SJCRH30 (cell line): ENCODE measurements at regions not wholly inside any gene's neighbourhood (a gene's known extent, or its start where the extent isn't known, plus 50 kb on each side); places are given as distances from the start of the nearest gene placed in this dataset.

Experiments
- DNase-seq, 2 experiments: peaks; one replicate each; pipeline ENCODE4 v3.0.0-alpha.2; 2015 to 2020
- H3K27ac ChIP-seq: fragments of 250-450 bp; sonication (Bioruptor Pico); 2 replicates; pipeline ENCODE4 v1.5.1; 2020; ENCODE audit warnings: mild to moderate bottlenecking, moderate library complexity
- H3K27me3 ChIP-seq: fragments of 250-450 bp; sonication (Bioruptor Pico); 2 replicates; pipeline ENCODE4 v1.5.1; 2020; ENCODE audit warnings: mild to moderate bottlenecking, moderate library complexity
- H3K36me3 ChIP-seq: fragments of 250-450 bp; sonication (Bioruptor Pico); 2 replicates; pipeline ENCODE4 v1.5.1; 2020; ENCODE audit warnings: mild to moderate bottlenecking, moderate library complexity
- H3K4me1 ChIP-seq: fragments of 250-450 bp; sonication (Bioruptor Pico); 2 replicates; pipeline ENCODE4 v1.5.1; 2020; ENCODE audit warnings: mild to moderate bottlenecking, moderate library complexity
- H3K4me3 ChIP-seq: fragments of 250-450 bp; sonication (Bioruptor Pico); 2 replicates; pipeline ENCODE4 v1.5.1; 2020; ENCODE audit warnings: mild to moderate bottlenecking, moderate library complexity
- H3K9me3 ChIP-seq: fragments of 250-450 bp; sonication (Bioruptor Pico); replicated peaks from 2 replicates; pipeline ENCODE4 v1.5.1; 2020; ENCODE audit warnings: mild to moderate bottlenecking, moderate library complexity

GRCh38 chr12:41905073-41905758, 239.5 kb downstream of the GXYLT1 start:
- no peak overlapping the region for H3K4me3 ChIP-seq
- no peak for DNase-seq

GRCh38 chr12:41904041-41904440, 240.6 kb downstream of the GXYLT1 start:
- Histone ChIP-seq H3K27ac (no peak overlapping the region), H3K36me3 (no peaks in the 10 kb centered on the region), H3K4me3 (no peak overlapping the region), H3K4me1 (no peaks in the 10 kb centered on the region), H3K27me3 (no peaks in the 10 kb centered on the region), H3K9me3 (no peaks in the 10 kb centered on the region)
- DNase-seq, result no peak

More at GRCh38 chr12:41905073-41905758, 239.5 kb downstream of the GXYLT1 start:
- Histone ChIP-seq H3K27ac (no peak overlapping the region), H3K36me3 (no peaks in the 10 kb centered on the region), H3K27me3 (no peaks in the 10 kb centered on the region), H3K9me3 (no peaks in the 10 kb centered on the region), H3K4me1 (no peaks in the 10 kb centered on the region)

- Histone ChIP-seq H3K27me3 (no peaks in the 10 kb centered on the region), H3K4me3 (no peak overlapping the region), H3K4me1 (no peaks in the 10 kb centered on the region), H3K36me3 (no peaks in the 10 kb centered on the region), H3K9me3 (no peaks in the 10 kb centered on the region), H3K27ac (no peak overlapping the region)
- no peak for DNase-seq
These were observed 241.5 kb downstream of the GXYLT1 start for GRCh38 chr12:41903014-41903708.

GRCh38 chr12:41899577-41899976, 245.1 kb downstream of the GXYLT1 start:
- Histone ChIP-seq H3K36me3 (no peaks in the 10 kb centered on the region), H3K27me3 (no peaks in the 10 kb centered on the region), H3K27ac (no peak overlapping the region), H3K4me1 (no peaks in the 10 kb centered on the region), H3K9me3 (no peaks in the 10 kb centered on the region), H3K4me3 (no peak overlapping the region)
- no peak for DNase-seq

GRCh38 chr12:41897593-41897992, 247.1 kb downstream of the GXYLT1 start:
- H3K36me3 ChIP-seq, result no peaks in the 10 kb centered on the region
- H3K27ac ChIP-seq, result no peak overlapping the region
- no peak for DNase-seq
- H3K4me1 ChIP-seq, result no peaks in the 10 kb centered on the region
- no peaks in the 10 kb centered on the region for H3K9me3 ChIP-seq
- no peaks in the 10 kb centered on the region; the same call in 1 of the 2 replicates for H3K27me3 ChIP-seq
- no peak overlapping the region for H3K4me3 ChIP-seq

GRCh38 chr12:41893491-41893890, 251.2 kb downstream of the GXYLT1 start:
- no peak overlapping the region for H3K4me3 ChIP-seq
- no peaks in the 10 kb centered on the region; the same call in 1 of the 2 replicates for H3K27me3 ChIP-seq
- H3K4me1 ChIP-seq, result no peaks in the 10 kb centered on the region

GRCh38 chr12:41892302-41892701, 252.4 kb downstream of the GXYLT1 start:
- no peak overlapping the region for H3K27ac ChIP-seq
- H3K9me3 ChIP-seq, result no peaks in the 10 kb centered on the region
- DNase-seq, result no peak
- no peaks in the 10 kb centered on the region for H3K36me3 ChIP-seq
- no peak overlapping the region for H3K4me3 ChIP-seq
- no peaks in the 10 kb centered on the region for H3K4me1 ChIP-seq
- H3K27me3 ChIP-seq, result no peaks in the 10 kb centered on the region; the same call in 1 of the 2 replicates

More at GRCh38 chr12:41893491-41893890, 251.2 kb downstream of the GXYLT1 start:
- DNase-seq, result no peak
- no peak overlapping the region for H3K27ac ChIP-seq
- H3K36me3 ChIP-seq, result no peaks in the 10 kb centered on the region
- H3K9me3 ChIP-seq, result no peaks in the 10 kb centered on the region

- Histone ChIP-seq H3K4me1 (no peaks in the 10 kb centered on the region), H3K27me3 (no peaks in the 10 kb centered on the region; the same call in 1 of the 2 replicates), H3K9me3 (no peaks in the 10 kb centered on the region), H3K36me3 (no peaks in the 10 kb centered on the region), H3K27ac (no peak overlapping the region), H3K4me3 (no peak overlapping the region)
- DNase-seq, result no peak
These were observed 253.4 kb downstream of the GXYLT1 start for GRCh38 chr12:41891226-41891625.

- no peaks in the 10 kb centered on the region for H3K27me3 ChIP-seq
- H3K4me3 ChIP-seq, result no peak overlapping the region
- H3K4me1 ChIP-seq, result no peaks in the 10 kb centered on the region
- no peaks in the 10 kb centered on the region for H3K9me3 ChIP-seq
- H3K27ac ChIP-seq, result no peak overlapping the region
- no peaks in the 10 kb centered on the region for H3K36me3 ChIP-seq
- DNase-seq, result no peak
These were observed 256.4 kb downstream of the GXYLT1 start for GRCh38 chr12:41888285-41888684.

GRCh38 chr12:41881891-41882805, 262.5 kb downstream of the GXYLT1 start:
- Histone ChIP-seq H3K4me3 (no peak overlapping the region), H3K27ac (no peak overlapping the region), H3K36me3 (no peaks in the 10 kb centered on the region), H3K9me3 (no peaks in the 10 kb centered on the region), H3K4me1 (no peaks in the 10 kb centered on the region), H3K27me3 (no peaks in the 10 kb centered on the region)
- no peak for DNase-seq

GRCh38 chr12:41869432-41869831, 275.2 kb downstream of the GXYLT1 start:
- Histone ChIP-seq H3K27ac (no peak overlapping the region), H3K4me1 (no peaks in the 10 kb centered on the region), H3K27me3 (no peaks in the 10 kb centered on the region), H3K9me3 (no peaks in the 10 kb centered on the region), H3K4me3 (no peak overlapping the region), H3K36me3 (no peaks in the 10 kb centered on the region)
- no peak for DNase-seq

- Histone ChIP-seq H3K36me3 (no peaks in the 10 kb centered on the region), H3K27ac (no peak overlapping the region), H3K4me3 (no peak overlapping the region), H3K9me3 (no peaks in the 10 kb centered on the region), H3K4me1 (no peaks in the 10 kb centered on the region), H3K27me3 (no peaks in the 10 kb centered on the region)
- DNase-seq, result no peak
These were observed 277.7 kb downstream of the GXYLT1 start for GRCh38 chr12:41866878-41867430.

GRCh38 chr12:41856228-41856627, 288.4 kb downstream of the GXYLT1 start:
- H3K27ac ChIP-seq, result no peak overlapping the region
- no peaks in the 10 kb centered on the region for H3K4me1 ChIP-seq
- H3K4me3 ChIP-seq, result no peak overlapping the region
- no peak for DNase-seq
- no peaks in the 10 kb centered on the region for H3K9me3 ChIP-seq
- H3K36me3 ChIP-seq, result no peaks in the 10 kb centered on the region
- no peaks in the 10 kb centered on the region for H3K27me3 ChIP-seq

- Histone ChIP-seq H3K4me1 (no peaks in the 10 kb centered on the region), H3K4me3 (no peak overlapping the region), H3K27ac (no peak overlapping the region), H3K36me3 (no peaks in the 10 kb centered on the region), H3K9me3 (no peaks in the 10 kb centered on the region), H3K27me3 (no peaks in the 10 kb centered on the region)
- DNase-seq, result no peak
These were observed 294.6 kb downstream of the GXYLT1 start for GRCh38 chr12:41850046-41850445.

GRCh38 chr12:41846718-41847117, 298.0 kb downstream of the GXYLT1 start:
- Histone ChIP-seq H3K36me3 (no peaks in the 10 kb centered on the region), H3K4me3 (no peak overlapping the region), H3K4me1 (no peaks in the 10 kb centered on the region), H3K27ac (no peak overlapping the region), H3K27me3 (no peaks in the 10 kb centered on the region), H3K9me3 (no peaks in the 10 kb centered on the region)
- no peak for DNase-seq
